GM20000 (cell line): ENCODE measurements at regions not wholly inside any gene's neighbourhood (a gene's known extent, or its start where the extent isn't known, plus 50 kb on each side); places are given as distances from the start of the nearest gene placed in this dataset.

Experiments
- DNase-seq: peaks from one replicate; pipeline ENCODE4 v3.0.0; 2012; ENCODE audit warnings: low spot score
- CTCF ChIP-seq: IDR thresholded peaks from 2 replicates; pipeline ENCODE4 v1.5.1; 2012; ENCODE audit warnings: mild to moderate bottlenecking, control low read depth; ENCODE audit errors: extremely low read depth, missing control alignments

GRCh38 chr7:15113752-15114151, 211.2 kb upstream of the DGKB start:
- DNase-seq, result no peak
- no peak for TF ChIP-seq CTCF

- TF ChIP-seq CTCF, result no peak
- DNase-seq, result no peak
These were observed 203.2 kb upstream of the DGKB start for GRCh38 chr7:15105711-15106110.

- no peak for TF ChIP-seq CTCF
- no peak for DNase-seq
These were observed 202.0 kb upstream of the DGKB start for GRCh38 chr7:15104411-15105092.

GRCh38 chr7:15099074-15099473, 196.5 kb upstream of the DGKB start:
- DNase-seq, result no peak
- TF ChIP-seq CTCF, result no peak

- DNase-seq, result no peak
- TF ChIP-seq CTCF, result no peak
These were observed 194.3 kb upstream of the DGKB start for GRCh38 chr7:15096853-15097252.

GRCh38 chr7:15094989-15095388, 192.4 kb upstream of the DGKB start:
- no peak for DNase-seq
- TF ChIP-seq CTCF, result no peak

- no peak for DNase-seq
- TF ChIP-seq CTCF, result no peak
These were observed 185.2 kb upstream of the DGKB start for GRCh38 chr7:15087771-15088170.
